Neural cell (in vitro differentiated cells): ENCODE measurements at regions not wholly inside any gene's neighbourhood (a gene's known extent, or its start where the extent isn't known, plus 50 kb on each side); places are given as distances from the start of the nearest gene placed in this dataset.

Experiments used
- CTCF ChIP-seq: fragments of 450-650 bp; IDR thresholded peaks from 2 replicates; pipeline ENCODE4 v1.5.1; 2014; ENCODE audit warnings: antibody characterized with exemption, mild to moderate bottlenecking, moderate library complexity; ENCODE audit not compliant: poor library complexity, severe bottlenecking
- EP300 ChIP-seq: fragments of 450-650 bp; conservative IDR thresholded peaks from 2 replicates; pipeline ENCODE4 v1.6.1; 2014; ENCODE audit warnings: antibody characterized with exemption, mild to moderate bottlenecking, moderate library complexity; ENCODE audit not compliant: poor library complexity, severe bottlenecking
- EZH2 ChIP-seq: fragments of 200-600, 300-800 bp; shearing (Covaris generic), sonication (generic); IDR thresholded peaks from 2 replicates; pipeline ENCODE4 v1.6.1; 2014; ENCODE audit warnings: antibody characterized with exemption, low read length, borderline replicate concordance, mild to moderate bottlenecking; ENCODE audit not compliant: insufficient read depth, poor library complexity, severe bottlenecking
- MXI1 ChIP-seq: fragments of 450-650 bp; conservative IDR thresholded peaks from 2 replicates; pipeline ENCODE4 v1.6.1; 2014; ENCODE audit warnings: antibody characterized with exemption, mild to moderate bottlenecking; ENCODE audit not compliant: poor library complexity, severe bottlenecking
- POLR2AphosphoS5 ChIP-seq: IDR thresholded peaks from 2 replicates; pipeline ENCODE4 v1.6.1; 2012
- RAD21 ChIP-seq: fragments of 450-650 bp; conservative IDR thresholded peaks from 2 replicates; pipeline ENCODE4 v1.6.1; 2014; ENCODE audit warnings: antibody characterized with exemption, mild to moderate bottlenecking, moderate library complexity
- REST ChIP-seq: IDR thresholded peaks from 2 replicates; pipeline ENCODE4 v1.6.1; 2012; ENCODE audit warnings: borderline replicate concordance
- SMC3 ChIP-seq: fragments of 450-650 bp; conservative IDR thresholded peaks from 2 replicates; pipeline ENCODE4 v1.6.1; 2014; ENCODE audit warnings: antibody characterized with exemption, mild to moderate bottlenecking, moderate library complexity; ENCODE audit not compliant: poor library complexity
- TAF1 ChIP-seq: IDR thresholded peaks from 2 replicates; pipeline ENCODE4 v1.6.1; 2012; ENCODE audit warnings: low read depth

GRCh38 chr4:23991444-23991843, 101.6 kb upstream of the PPARGC1A start:
- TF ChIP-seq CTCF, result no peak
- TF ChIP-seq EZH2, result no peak
- TF ChIP-seq POLR2AphosphoS5, result no peak
- no peak for TF ChIP-seq RAD21
- no peak for TF ChIP-seq MXI1
- no peak for TF ChIP-seq EP300
- TF ChIP-seq REST, result no peak
- no peak for TF ChIP-seq TAF1
- no peak for TF ChIP-seq SMC3
